ENCODE measurements at regions not wholly inside any gene's neighbourhood (a gene's known extent, or its start where the extent isn't known, plus 50 kb on each side); places are given as distances from the start of the nearest gene placed in this dataset.
A peak's percentile ranks its signal among the peaks of the same experiment; 100 is the strongest.

- Mint-ChIP-seq H3K27ac (no peak overlapping the region), H3K4me3 (no peak overlapping the region), H3K4me1 (no peaks in the 10 kb centered on the region), H3K9me3 (no peaks in the 10 kb centered on the region), H3K27me3 (peaks cover 21% of the 10 kb centered on the region), H3K36me3 (ENCODE audit: low read depth) (no peaks in the 10 kb centered on the region)
- DNase-seq: no peak
- ATAC-seq: no peak
These were observed 150.9 kb upstream of the WSCD2 start for GRCh38 chr12:107978201-107978600.

GRCh38 chr12:107978641-107979040, 150.4 kb upstream of the WSCD2 start:
- Mint-ChIP-seq H3K36me3 (ENCODE audit: low read depth) (no peaks in the 10 kb centered on the region), H3K4me1 (no peaks in the 10 kb centered on the region), H3K9me3 (no peaks in the 10 kb centered on the region), H3K27me3 (peaks cover 22% of the 10 kb centered on the region), H3K4me3 (no peak overlapping the region), H3K27ac (no peak overlapping the region)
- DNase-seq (no peak), ATAC-seq (no peak)

GRCh38 chr12:107983756-107984472, 145.2 kb upstream of the WSCD2 start:
- Mint-ChIP-seq H3K4me1 (no peaks in the 10 kb centered on the region), H3K27me3 (peaks cover 15% of the 10 kb centered on the region), H3K9me3 (no peaks in the 10 kb centered on the region), H3K4me3 (no peak overlapping the region), H3K36me3 (ENCODE audit: low read depth) (no peaks in the 10 kb centered on the region), H3K27ac (no peak overlapping the region)
- DNase-seq (no peak), ATAC-seq (no peak)

GRCh38 chr12:107984973-107985372, 144.1 kb upstream of the WSCD2 start:
- H3K9me3 Mint-ChIP-seq: no peaks in the 10 kb centered on the region
- H3K27me3 Mint-ChIP-seq: peaks cover 21% of the 10 kb centered on the region
- ATAC-seq (no peak), DNase-seq (no peak)
- no peaks in the 10 kb centered on the region for H3K4me1 Mint-ChIP-seq
- H3K36me3 Mint-ChIP-seq (ENCODE audit: low read depth): no peaks in the 10 kb centered on the region
- H3K27ac Mint-ChIP-seq: no peak overlapping the region
- no peak overlapping the region for H3K4me3 Mint-ChIP-seq

- H3K27ac Mint-ChIP-seq: no peak overlapping the region
- no peaks in the 10 kb centered on the region for H3K36me3 Mint-ChIP-seq (ENCODE audit: low read depth)
- H3K9me3 Mint-ChIP-seq: no peaks in the 10 kb centered on the region
- no peaks in the 10 kb centered on the region for H3K4me1 Mint-ChIP-seq
- ATAC-seq (no peak), DNase-seq (no peak)
- H3K4me3 Mint-ChIP-seq: no peak overlapping the region
- H3K27me3 Mint-ChIP-seq: peaks cover 24% of the 10 kb centered on the region
These were observed 142.9 kb upstream of the WSCD2 start for GRCh38 chr12:107986183-107986582.

- Mint-ChIP-seq H3K36me3 (ENCODE audit: low read depth) (no peaks in the 10 kb centered on the region), H3K4me3 (no peak overlapping the region), H3K27me3 (peaks cover 21% of the 10 kb centered on the region), H3K4me1 (no peaks in the 10 kb centered on the region), H3K27ac (no peak overlapping the region), H3K9me3 (no peaks in the 10 kb centered on the region)
- DNase-seq (peak; percentile 39), ATAC-seq (peak; percentile 52)
These were observed 138.8 kb upstream of the WSCD2 start for GRCh38 chr12:107990325-107990724.

GRCh38 chr12:107992029-107992428, 137.1 kb upstream of the WSCD2 start:
- Mint-ChIP-seq H3K4me1 (no peaks in the 10 kb centered on the region), H3K27ac (no peak overlapping the region), H3K36me3 (ENCODE audit: low read depth) (no peaks in the 10 kb centered on the region), H3K9me3 (no peaks in the 10 kb centered on the region), H3K27me3 (peaks cover 24% of the 10 kb centered on the region), H3K4me3 (no peak overlapping the region)
- ATAC-seq: no peak
- no peak for DNase-seq

GRCh38 chr12:107992870-107993451, 136.1 kb upstream of the WSCD2 start:
- H3K4me1 Mint-ChIP-seq: no peaks in the 10 kb centered on the region
- H3K27me3 Mint-ChIP-seq: peaks cover 26% of the 10 kb centered on the region
- no peak overlapping the region for H3K4me3 Mint-ChIP-seq
- H3K27ac Mint-ChIP-seq: no peak overlapping the region
- H3K9me3 Mint-ChIP-seq: no peaks in the 10 kb centered on the region
- DNase-seq: peak; percentile 2
- ATAC-seq: peak; percentile 69
- H3K36me3 Mint-ChIP-seq (ENCODE audit: low read depth): no peaks in the 10 kb centered on the region

GRCh38 chr12:107998863-107999262, 130.2 kb upstream of the WSCD2 start:
- ATAC-seq (no peak), DNase-seq (no peak)
- H3K9me3 Mint-ChIP-seq: peaks cover 6% of the 10 kb centered on the region
- no peaks in the 10 kb centered on the region for H3K4me1 Mint-ChIP-seq
- H3K27ac Mint-ChIP-seq: no peak overlapping the region
- no peak overlapping the region for H3K4me3 Mint-ChIP-seq
- H3K27me3 Mint-ChIP-seq: peaks cover 27% of the 10 kb centered on the region
- no peaks in the 10 kb centered on the region for H3K36me3 Mint-ChIP-seq (ENCODE audit: low read depth)

GRCh38 chr12:108000111-108000510, 129.0 kb upstream of the WSCD2 start:
- Mint-ChIP-seq H3K36me3 (ENCODE audit: low read depth) (no peaks in the 10 kb centered on the region), H3K9me3 (peaks cover 6% of the 10 kb centered on the region), H3K27me3 (peaks cover 24% of the 10 kb centered on the region), H3K4me1 (no peaks in the 10 kb centered on the region), H3K4me3 (no peak overlapping the region), H3K27ac (no peak overlapping the region)
- ATAC-seq: no peak
- no peak for DNase-seq

GRCh38 chr12:108004319-108004718, 124.8 kb upstream of the WSCD2 start:
- H3K9me3 Mint-ChIP-seq: no peaks in the 10 kb centered on the region
- H3K4me3 Mint-ChIP-seq: no peak overlapping the region
- no peaks in the 10 kb centered on the region for H3K36me3 Mint-ChIP-seq (ENCODE audit: low read depth)
- no peak overlapping the region for H3K27ac Mint-ChIP-seq
- DNase-seq (no peak), ATAC-seq (no peak)
- H3K4me1 Mint-ChIP-seq: no peaks in the 10 kb centered on the region
- H3K27me3 Mint-ChIP-seq: peaks cover 23% of the 10 kb centered on the region

- ATAC-seq (peak; percentile 54), DNase-seq (no peak)
- no peaks in the 10 kb centered on the region for H3K9me3 Mint-ChIP-seq
- H3K36me3 Mint-ChIP-seq (ENCODE audit: low read depth): no peaks in the 10 kb centered on the region
- no peak overlapping the region for H3K27ac Mint-ChIP-seq
- no peaks in the 10 kb centered on the region for H3K4me1 Mint-ChIP-seq
- no peak overlapping the region for H3K4me3 Mint-ChIP-seq
- H3K27me3 Mint-ChIP-seq: peaks cover 18% of the 10 kb centered on the region
These were observed 120.8 kb upstream of the WSCD2 start for GRCh38 chr12:108008163-108008905.

- Mint-ChIP-seq H3K27ac (no peak overlapping the region), H3K36me3 (ENCODE audit: low read depth) (no peaks in the 10 kb centered on the region), H3K27me3 (peaks cover 17% of the 10 kb centered on the region), H3K9me3 (no peaks in the 10 kb centered on the region), H3K4me3 (no peak overlapping the region), H3K4me1 (no peaks in the 10 kb centered on the region)
- DNase-seq (no peak), ATAC-seq (no peak)
These were observed 119.5 kb upstream of the WSCD2 start for GRCh38 chr12:108009442-108010070.

GRCh38 chr12:108016022-108016564, 113.0 kb upstream of the WSCD2 start:
- Mint-ChIP-seq H3K27ac (no peak overlapping the region), H3K9me3 (no peaks in the 10 kb centered on the region), H3K4me3 (no peak overlapping the region), H3K4me1 (no peaks in the 10 kb centered on the region), H3K27me3 (peaks cover 6% of the 10 kb centered on the region), H3K36me3 (ENCODE audit: low read depth) (no peaks in the 10 kb centered on the region)
- DNase-seq: no peak
- no peak for ATAC-seq
